ENCODE measurements at regions not wholly inside any gene's neighbourhood (a gene's known extent, or its start where the extent isn't known, plus 50 kb on each side); places are given as distances from the start of the nearest gene placed in this dataset.
"Not testable (repeated sequence)": the region's sequence is repeated elsewhere in the genome, so short reads cannot be mapped to it uniquely, and the experiment has no call there.

- DNase-seq (ENCODE audit: extremely low spot score, insufficient read length, low read depth); FAIRE-seq: not testable (repeated sequence)
Observed at GRCh38 chr11:34797497-34797896, 118.7 kb downstream of the APIP start.

GRCh38 chr11:34795641-34796040 is 120.5 kb downstream of the APIP start:
- DNase-seq (ENCODE audit: extremely low spot score, insufficient read length, low read depth) (no peak), FAIRE-seq (no peak)

- no peak for FAIRE-seq
- no peak for DNase-seq (ENCODE audit: extremely low spot score, insufficient read length, low read depth)
Observed at GRCh38 chr11:34794696-34795095, 121.5 kb downstream of the APIP start.

- DNase-seq (ENCODE audit: extremely low spot score, insufficient read length, low read depth), result no peak
- FAIRE-seq, result no peak
Observed at GRCh38 chr11:34793666-34794065, 122.5 kb downstream of the APIP start.

- DNase-seq (ENCODE audit: extremely low spot score, insufficient read length, low read depth) (no peak), FAIRE-seq (no peak)
Observed at GRCh38 chr11:34792814-34793258, 123.3 kb downstream of the APIP start.

GRCh38 chr11:34791780-34792542 is 124.2 kb downstream of the APIP start:
- FAIRE-seq, result no peak
- no peak for DNase-seq (ENCODE audit: extremely low spot score, insufficient read length, low read depth)

- no peak for DNase-seq (ENCODE audit: extremely low spot score, insufficient read length, low read depth)
- FAIRE-seq, result no peak
Observed at GRCh38 chr11:34790620-34791019, 125.6 kb downstream of the APIP start.

GRCh38 chr11:34789196-34789834 is 126.9 kb downstream of the APIP start:
- FAIRE-seq (no peak), DNase-seq (ENCODE audit: extremely low spot score, insufficient read length, low read depth) (no peak)

GRCh38 chr11:34788642-34789041 is 127.5 kb downstream of the APIP start:
- FAIRE-seq, result no peak

GRCh38 chr11:34787895-34788294 is 128.3 kb downstream of the APIP start:
- DNase-seq (ENCODE audit: extremely low spot score, insufficient read length, low read depth) (no peak), FAIRE-seq (no peak)

More at GRCh38 chr11:34788642-34789041, 127.5 kb downstream of the APIP start:
- no peak for DNase-seq (ENCODE audit: extremely low spot score, insufficient read length, low read depth)

GRCh38 chr11:34787348-34787747 is 128.8 kb downstream of the APIP start:
- no peak for DNase-seq (ENCODE audit: extremely low spot score, insufficient read length, low read depth)
- no peak for FAIRE-seq

GRCh38 chr11:34784318-34784841 is 131.8 kb downstream of the APIP start:
- DNase-seq (ENCODE audit: extremely low spot score, insufficient read length, low read depth) (no peak), FAIRE-seq (no peak)

- FAIRE-seq (no peak), DNase-seq (ENCODE audit: extremely low spot score, insufficient read length, low read depth) (no peak)
Observed at GRCh38 chr11:34783816-34784317, 132.3 kb downstream of the APIP start.

- not testable (repeated sequence) for FAIRE-seq; DNase-seq (ENCODE audit: extremely low spot score, insufficient read length, low read depth)
Observed at GRCh38 chr11:34781826-34782225, 134.4 kb downstream of the APIP start.

- DNase-seq (ENCODE audit: extremely low spot score, insufficient read length, low read depth), result no peak
- FAIRE-seq, result no peak
Observed at GRCh38 chr11:34775417-34775888, 140.7 kb downstream of the APIP start.

- no peak for FAIRE-seq
Observed at GRCh38 chr11:34774604-34775003, 141.6 kb downstream of the APIP start.

GRCh38 chr11:34773826-34774225 is 142.4 kb downstream of the APIP start:
- FAIRE-seq, result no peak
- no peak for DNase-seq (ENCODE audit: extremely low spot score, insufficient read length, low read depth)

More at GRCh38 chr11:34774604-34775003, 141.6 kb downstream of the APIP start:
- no peak for DNase-seq (ENCODE audit: extremely low spot score, insufficient read length, low read depth)

- DNase-seq (ENCODE audit: extremely low spot score, insufficient read length, low read depth), result no peak
- no peak for FAIRE-seq
Observed at GRCh38 chr11:34773211-34773610, 143.0 kb downstream of the APIP start.

- FAIRE-seq (no peak), DNase-seq (ENCODE audit: extremely low spot score, insufficient read length, low read depth) (no peak)
Observed at GRCh38 chr11:34770111-34770510, 146.1 kb downstream of the APIP start.

GRCh38 chr11:34769224-34769623 is 147.0 kb downstream of the APIP start:
- DNase-seq (ENCODE audit: extremely low spot score, insufficient read length, low read depth) (no peak), FAIRE-seq (no peak)

- FAIRE-seq; DNase-seq (ENCODE audit: extremely low spot score, insufficient read length, low read depth): not testable (repeated sequence)
Observed at GRCh38 chr11:34762625-34763024, 141.7 kb downstream of the EHF start.

All from GM18507 (cell line).